ENCODE measurements at regions not wholly inside any gene's neighbourhood (a gene's known extent, or its start where the extent isn't known, plus 50 kb on each side); places are given as distances from the start of the nearest gene placed in this dataset.

DNA sequence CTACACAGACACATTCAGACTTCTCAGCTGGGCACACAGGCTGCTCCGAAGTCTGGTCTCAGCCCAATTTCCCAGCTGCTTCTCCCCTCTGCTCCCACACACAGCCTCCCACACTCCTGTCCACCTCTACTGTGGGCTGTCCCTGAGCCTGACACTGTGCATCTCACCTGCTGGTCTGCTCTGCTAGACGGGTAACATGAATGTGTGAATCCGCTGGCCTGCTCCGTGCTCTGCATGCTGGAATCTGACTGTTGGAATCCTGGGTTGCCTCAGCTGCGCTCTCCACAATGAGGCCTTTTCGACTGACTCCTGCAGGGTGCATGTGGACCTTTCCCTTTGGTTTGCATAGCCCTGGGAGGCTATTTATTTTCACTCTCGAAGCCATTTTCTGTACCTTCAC, 489.5 kb upstream of the B3GAT1 start:
- TF ChIP-seq FOXM1 (CRISPR knock-in tag; IDR thresholded peaks at IDR 0.05) (no peak), HNF4A (CRISPR knock-in tag; IDR thresholded peaks at IDR 0.05) (no peak), SP1 (IDR thresholded peaks at IDR 0.05) (no peak), SP1 (CRISPR knock-in tag; IDR thresholded peaks at IDR 0.05) (no peak), ZKSCAN8 (CRISPR knock-in tag; IDR thresholded peaks at IDR 0.05; ENCODE audit: borderline replicate concordance) (no peak), ZNF331 (CRISPR knock-in tag; IDR thresholded peaks at IDR 0.05) (no peak), GATAD2A (CRISPR knock-in tag; IDR thresholded peaks at IDR 0.05) (no peak)
- TF ChIP-seq, protein P1, sequence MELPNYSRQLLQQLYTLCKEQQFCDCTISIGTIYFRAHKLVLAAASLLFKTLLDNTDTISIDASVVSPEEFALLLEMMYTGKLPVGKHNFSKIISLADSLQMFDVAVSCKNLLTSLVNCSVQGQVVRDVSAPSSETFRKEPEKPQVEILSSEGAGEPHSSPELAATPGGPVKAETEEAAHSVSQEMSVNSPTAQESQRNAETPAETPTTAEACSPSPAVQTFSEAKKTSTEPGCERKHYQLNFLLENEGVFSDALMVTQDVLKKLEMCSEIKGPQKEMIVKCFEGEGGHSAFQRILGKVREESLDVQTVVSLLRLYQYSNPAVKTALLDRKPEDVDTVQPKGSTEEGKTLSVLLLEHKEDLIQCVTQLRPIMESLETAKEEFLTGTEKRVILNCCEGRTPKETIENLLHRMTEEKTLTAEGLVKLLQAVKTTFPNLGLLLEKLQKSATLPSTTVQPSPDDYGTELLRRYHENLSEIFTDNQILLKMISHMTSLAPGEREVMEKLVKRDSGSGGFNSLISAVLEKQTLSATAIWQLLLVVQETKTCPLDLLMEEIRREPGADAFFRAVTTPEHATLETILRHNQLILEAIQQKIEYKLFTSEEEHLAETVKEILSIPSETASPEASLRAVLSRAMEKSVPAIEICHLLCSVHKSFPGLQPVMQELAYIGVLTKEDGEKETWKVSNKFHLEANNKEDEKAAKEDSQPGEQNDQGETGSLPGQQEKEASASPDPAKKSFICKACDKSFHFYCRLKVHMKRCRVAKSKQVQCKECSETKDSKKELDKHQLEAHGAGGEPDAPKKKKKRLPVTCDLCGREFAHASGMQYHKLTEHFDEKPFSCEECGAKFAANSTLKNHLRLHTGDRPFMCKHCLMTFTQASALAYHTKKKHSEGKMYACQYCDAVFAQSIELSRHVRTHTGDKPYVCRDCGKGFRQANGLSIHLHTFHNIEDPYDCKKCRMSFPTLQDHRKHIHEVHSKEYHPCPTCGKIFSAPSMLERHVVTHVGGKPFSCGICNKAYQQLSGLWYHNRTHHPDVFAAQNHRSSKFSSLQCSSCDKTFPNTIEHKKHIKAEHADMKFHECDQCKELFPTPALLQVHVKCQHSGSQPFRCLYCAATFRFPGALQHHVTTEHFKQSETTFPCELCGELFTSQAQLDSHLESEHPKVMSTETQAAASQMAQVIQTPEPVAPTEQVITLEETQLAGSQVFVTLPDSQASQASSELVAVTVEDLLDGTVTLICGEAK (IDR thresholded peaks at IDR 0.05) = no peak
- TF ChIP-seq, protein P1 (CRISPR knock-in tag; IDR thresholded peaks at IDR 0.05) = no peak
- TF ChIP-seq, protein P2, sequence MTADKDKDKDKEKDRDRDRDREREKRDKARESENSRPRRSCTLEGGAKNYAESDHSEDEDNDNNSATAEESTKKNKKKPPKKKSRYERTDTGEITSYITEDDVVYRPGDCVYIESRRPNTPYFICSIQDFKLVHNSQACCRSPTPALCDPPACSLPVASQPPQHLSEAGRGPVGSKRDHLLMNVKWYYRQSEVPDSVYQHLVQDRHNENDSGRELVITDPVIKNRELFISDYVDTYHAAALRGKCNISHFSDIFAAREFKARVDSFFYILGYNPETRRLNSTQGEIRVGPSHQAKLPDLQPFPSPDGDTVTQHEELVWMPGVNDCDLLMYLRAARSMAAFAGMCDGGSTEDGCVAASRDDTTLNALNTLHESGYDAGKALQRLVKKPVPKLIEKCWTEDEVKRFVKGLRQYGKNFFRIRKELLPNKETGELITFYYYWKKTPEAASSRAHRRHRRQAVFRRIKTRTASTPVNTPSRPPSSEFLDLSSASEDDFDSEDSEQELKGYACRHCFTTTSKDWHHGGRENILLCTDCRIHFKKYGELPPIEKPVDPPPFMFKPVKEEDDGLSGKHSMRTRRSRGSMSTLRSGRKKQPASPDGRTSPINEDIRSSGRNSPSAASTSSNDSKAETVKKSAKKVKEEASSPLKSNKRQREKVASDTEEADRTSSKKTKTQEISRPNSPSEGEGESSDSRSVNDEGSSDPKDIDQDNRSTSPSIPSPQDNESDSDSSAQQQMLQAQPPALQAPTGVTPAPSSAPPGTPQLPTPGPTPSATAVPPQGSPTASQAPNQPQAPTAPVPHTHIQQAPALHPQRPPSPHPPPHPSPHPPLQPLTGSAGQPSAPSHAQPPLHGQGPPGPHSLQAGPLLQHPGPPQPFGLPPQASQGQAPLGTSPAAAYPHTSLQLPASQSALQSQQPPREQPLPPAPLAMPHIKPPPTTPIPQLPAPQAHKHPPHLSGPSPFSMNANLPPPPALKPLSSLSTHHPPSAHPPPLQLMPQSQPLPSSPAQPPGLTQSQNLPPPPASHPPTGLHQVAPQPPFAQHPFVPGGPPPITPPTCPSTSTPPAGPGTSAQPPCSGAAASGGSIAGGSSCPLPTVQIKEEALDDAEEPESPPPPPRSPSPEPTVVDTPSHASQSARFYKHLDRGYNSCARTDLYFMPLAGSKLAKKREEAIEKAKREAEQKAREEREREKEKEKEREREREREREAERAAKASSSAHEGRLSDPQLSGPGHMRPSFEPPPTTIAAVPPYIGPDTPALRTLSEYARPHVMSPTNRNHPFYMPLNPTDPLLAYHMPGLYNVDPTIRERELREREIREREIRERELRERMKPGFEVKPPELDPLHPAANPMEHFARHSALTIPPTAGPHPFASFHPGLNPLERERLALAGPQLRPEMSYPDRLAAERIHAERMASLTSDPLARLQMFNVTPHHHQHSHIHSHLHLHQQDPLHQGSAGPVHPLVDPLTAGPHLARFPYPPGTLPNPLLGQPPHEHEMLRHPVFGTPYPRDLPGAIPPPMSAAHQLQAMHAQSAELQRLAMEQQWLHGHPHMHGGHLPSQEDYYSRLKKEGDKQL (CRISPR knock-in tag; IDR thresholded peaks at IDR 0.05; ENCODE audit: low read depth) = no peak
- TF ChIP-seq, protein P3, sequence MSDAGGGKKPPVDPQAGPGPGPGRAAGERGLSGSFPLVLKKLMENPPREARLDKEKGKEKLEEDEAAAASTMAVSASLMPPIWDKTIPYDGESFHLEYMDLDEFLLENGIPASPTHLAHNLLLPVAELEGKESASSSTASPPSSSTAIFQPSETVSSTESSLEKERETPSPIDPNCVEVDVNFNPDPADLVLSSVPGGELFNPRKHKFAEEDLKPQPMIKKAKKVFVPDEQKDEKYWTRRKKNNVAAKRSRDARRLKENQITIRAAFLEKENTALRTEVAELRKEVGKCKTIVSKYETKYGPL (CRISPR knock-in tag; IDR thresholded peaks at IDR 0.05) = no peak
